GM19035 (cell line): ENCODE measurements at regions not wholly inside any gene's neighbourhood (a gene's known extent, or its start where the extent isn't known, plus 50 kb on each side); places are given as distances from the start of the nearest gene placed in this dataset.

Experiments
- ATAC-seq: cut with Tn5 transposase; IDR thresholded peaks from one replicate; pipeline ENCODE4 v1.9.1; 2021; ENCODE audit not compliant: unreplicated experiment

DNA sequence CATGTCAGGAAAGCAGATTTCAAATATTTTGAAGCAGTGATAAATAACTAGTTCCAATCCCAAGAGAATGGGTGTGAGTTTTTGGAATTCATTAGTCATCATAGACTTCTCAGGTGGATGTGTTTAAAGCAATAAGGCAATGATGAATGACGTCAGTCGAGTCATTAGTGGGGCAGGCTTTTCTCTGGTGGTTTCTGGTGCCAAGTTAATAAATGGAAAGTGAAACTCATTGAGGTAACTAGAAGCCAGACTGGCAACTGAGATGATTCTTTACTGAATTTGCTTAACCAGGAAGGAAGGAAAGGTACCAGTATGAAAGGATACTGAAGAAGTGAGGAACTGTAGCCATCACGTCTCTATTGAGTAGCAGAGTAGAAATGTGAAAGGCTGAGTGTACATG is 311.0 kb downstream of the GPAM start:
- ATAC-seq = no peak

DNA sequence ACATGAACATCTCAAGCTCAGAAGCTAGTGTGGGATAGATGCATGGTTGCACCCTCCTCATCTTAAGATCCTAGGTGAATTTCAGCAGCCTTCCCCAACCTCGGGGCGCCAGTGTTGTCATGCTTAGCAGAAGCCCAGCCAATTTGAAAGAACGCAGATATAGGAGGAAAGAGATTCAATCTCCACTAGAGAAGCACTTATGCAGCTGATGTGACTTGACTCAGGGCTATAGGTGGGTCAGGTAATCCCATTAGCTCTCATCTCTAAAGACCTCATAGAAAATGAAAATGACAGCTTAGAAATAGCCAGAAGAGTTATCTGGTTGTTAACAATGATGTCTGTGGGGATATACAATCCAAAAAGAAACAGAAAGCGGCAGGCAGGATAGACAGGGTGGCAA is 310.5 kb downstream of the GPAM start:
- no peak for ATAC-seq

DNA sequence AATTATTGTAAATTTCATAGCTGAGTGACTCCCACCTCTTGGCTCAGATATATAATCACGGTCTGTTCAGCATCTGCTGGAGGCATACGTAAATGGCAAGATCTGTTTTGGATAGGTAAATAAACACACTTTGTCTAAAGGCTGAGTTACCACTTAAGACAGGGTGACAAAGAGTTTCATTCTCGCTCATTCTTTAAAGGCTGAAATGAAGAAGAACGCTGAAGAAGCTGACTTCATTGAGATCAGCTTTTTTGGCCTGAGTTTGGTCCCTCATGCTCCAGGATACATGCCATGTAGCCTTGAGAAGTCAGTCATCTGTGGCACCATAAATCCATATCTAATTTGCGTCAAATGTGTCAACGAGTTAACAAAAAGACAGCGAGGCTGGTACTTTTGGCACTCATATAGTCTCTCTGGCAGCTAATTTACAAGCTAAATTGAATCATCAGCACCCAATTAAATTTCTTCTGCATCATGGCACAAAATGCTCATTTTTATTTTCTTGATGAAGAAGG is 309.9 kb downstream of the GPAM start:
- no peak for ATAC-seq

DNA sequence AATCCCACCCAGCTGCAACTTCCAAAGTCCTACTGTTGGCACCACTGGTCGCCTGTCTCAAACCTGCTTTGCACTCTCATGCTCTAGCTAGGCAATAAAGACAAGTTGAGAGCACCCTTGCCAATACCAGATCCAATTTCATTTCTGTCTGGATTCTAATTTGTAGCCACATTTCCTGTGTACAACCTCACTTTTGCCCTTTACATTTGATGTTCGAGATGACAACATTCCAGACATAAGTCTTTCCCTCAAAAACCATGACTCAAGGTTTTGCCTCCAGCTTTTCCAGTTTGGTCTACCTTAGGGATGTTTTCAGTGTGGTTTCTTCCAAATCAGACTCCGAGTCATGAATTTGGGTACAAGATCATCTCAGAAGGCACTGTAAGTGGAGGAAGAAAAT is 309.0 kb downstream of the GPAM start:
- no peak for ATAC-seq

DNA sequence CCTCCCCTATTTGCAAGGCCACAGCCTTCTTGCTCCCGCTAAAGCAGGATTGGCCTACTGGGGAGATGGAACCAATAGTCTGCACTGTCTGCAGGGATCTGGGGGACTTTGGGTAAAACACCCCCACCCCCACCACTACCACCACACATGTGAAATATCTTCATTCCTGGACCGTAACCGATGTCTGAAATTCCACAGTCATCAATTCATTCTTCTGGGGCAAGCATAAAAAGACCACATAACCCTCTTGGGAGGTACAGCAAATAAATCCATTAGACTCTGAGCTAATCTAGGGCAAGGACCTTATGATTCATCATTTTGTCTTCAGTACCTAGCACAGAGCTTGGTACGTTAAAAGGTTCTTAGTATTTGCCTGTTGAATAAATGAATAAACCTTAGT is 307.8 kb downstream of the GPAM start:
- ATAC-seq = no peak

DNA sequence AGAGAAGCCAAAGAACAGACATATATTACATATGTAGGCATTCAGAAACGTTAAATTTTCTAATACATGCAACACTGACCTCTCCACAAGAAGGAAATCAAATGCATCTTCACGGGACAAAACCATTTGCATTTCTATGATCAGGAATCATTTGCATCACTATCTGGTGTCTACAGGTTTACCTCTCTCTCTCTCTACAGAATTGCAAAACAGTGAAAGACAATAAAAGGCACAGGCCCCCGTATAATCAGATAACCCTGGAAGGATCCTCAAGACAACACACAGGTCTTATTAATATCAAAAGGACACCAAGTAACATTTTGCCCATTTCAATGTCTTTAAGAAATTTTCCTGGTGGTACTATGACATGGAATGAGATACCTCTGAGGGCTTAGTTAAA is 306.3 kb downstream of the GPAM start:
- ATAC-seq = no peak

DNA sequence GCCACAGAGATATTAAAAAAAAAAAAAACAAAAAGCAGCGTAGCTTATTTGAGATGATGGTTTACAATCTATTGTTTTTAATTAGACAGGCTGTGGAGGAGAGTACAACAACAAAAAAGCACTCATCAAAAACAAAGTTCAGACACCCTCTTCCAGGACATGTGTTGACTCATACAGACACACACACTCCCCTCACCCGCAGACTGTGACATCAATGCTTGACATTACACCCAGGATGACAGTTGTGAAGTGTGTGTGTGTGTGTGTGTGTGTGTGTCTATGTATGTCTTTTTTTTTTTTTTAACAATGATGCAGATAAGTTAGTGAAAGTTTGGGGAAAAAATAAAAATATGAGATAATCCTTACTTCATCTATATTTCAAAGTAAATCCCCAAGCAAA is 303.6 kb downstream of the GPAM start:
- ATAC-seq = no peak

DNA sequence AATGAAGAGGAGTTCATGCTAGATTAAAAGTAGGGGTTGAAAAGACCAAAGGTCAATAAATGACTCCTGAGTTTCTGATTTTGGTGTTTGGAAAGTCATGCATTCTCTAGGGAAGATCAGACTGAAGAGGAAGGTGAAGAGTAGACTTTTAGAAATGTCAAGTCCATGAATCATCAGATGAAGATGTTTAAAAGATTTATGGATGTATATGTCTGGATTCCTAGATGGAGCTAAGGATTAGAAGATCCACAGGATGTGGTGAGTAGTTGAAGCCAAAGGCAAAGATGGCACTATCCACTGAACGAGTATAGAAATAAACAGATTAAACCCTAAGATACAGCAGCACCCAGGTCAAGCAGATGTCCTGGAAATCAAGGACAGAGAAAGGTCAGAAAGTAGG is 298.5 kb downstream of the GPAM start:
- no peak for ATAC-seq

DNA sequence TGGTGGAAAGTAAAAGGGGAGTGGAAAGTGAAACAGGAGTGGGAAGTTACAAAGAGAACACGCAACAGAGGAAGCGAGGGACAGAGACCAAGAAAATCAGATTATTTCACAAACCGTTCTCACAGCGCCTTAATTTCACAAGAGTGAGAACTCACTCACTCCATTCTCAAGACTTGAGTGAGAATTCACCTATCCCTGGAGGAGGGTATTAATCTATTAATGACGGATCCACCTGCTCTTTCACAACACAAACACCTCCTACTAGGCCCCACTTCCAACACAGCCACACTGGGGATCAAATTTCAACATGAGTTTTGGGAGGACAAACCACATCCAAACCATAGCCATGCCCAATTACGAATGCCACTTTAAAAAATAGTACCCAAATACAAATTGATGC is 297.6 kb downstream of the GPAM start:
- no peak for ATAC-seq

DNA sequence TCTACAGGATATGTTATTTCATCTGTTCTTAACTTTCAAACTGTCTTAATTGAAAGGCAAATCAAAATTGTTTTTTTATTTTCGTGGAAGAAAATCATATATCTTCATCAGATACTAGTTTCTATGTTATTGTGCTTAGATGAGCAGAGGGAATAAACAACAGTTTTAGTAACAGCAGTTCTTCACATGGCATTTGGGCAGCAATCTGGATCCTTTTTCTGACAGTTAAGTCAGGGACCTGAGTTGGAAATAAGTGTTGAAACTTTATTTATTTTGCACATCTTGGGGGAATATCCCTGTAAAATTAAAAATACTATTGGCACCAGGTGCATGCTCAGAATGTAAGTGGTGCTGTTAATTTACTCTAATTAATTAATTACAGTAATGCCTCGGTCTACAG is 296.3 kb downstream of the GPAM start:
- no peak for ATAC-seq

DNA sequence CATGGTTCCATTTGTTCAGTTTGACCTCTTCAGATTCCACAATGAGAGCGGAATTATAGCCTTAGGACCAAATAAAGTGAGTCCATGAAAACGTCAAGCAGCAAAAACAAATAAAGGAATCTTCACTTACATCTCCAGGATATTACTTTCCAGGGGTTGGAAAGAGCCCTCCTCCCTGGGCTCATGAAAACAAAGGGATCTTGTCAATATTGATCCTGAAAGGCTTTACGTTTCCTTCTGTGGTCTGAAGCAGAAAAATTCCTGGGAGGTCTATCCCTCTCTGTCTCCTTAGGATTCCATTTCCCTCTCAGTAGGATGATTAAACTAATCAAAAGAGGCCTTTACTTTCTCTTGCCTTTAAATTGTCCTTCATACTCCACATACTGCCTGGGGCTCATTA is 293.5 kb downstream of the GPAM start:
- ATAC-seq = no peak

DNA sequence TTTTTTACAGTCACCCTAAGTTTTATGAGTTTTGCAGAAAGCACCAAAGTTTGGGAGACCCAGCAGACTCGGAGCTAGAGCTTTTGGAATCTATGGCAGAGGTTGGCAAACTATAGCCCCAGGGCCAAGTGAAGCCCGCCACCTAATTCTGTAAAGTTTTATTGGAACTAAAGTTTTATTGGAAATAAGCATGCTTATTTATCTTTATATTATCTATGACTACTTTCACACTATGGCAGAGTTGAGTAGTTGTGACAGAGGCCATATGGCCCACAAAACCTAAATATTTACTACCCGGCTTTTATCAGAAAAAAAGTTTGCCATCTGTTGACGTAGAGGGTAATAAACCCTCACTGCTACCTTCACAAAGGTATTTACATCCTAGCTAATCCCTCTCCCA is 267.6 kb downstream of the GPAM start:
- ATAC-seq = no peak

DNA sequence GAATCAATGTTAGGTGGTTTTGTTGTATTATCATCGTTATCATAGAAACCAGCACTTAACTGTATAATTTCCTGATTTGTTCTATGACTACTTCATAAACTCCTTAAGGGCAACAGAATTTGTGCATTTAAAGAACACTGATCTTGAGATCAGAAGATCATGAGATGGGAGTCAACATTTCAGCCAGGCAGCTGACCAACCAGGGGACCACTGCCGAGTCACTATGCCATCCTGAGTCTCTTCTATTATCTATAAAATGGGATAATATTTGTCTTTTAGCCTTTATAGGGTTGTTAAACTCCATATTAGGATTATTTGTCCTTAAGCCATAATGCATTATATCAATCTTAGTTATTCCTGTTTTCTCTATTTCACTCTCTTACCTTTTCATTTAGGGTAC is 261.7 kb downstream of the GPAM start:
- ATAC-seq = no peak

DNA sequence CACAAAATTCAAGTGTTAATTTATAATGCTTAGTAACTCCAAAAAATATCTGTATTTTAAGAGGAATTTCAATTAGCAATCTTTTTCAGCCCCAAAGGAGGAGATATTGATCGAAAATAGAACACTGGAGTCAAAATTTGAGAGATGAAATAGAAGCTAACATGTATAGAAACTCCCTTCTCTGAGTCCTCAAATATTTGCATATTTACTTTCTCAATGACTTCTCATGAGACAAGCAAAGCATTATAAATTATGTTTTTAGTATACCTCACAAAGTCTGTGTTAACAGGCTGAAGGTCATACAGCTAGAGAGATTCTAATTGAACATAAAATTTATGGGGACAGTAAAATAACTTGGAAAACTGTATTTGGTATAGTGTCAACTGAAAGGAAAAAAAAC is 260.5 kb downstream of the GPAM start:
- no peak for ATAC-seq

DNA sequence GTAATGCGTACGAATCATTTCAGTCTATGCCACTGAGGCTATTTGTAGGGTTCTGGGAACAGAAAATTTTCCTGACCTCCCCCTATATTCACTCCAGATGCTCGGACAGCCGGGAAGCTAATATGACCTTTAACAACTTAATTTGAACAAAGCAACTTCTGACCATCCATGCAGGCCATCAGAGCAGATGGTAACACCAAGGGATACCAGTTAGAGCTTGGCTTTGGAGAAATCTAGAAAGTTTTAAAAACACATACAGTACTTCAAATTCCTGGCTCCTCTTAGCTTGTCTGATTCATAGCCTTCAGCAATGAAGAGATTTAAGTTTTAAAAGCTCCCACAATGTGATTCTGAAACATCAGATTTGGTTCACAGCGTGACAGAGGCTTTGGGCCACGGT is 257.3 kb downstream of the GPAM start:
- no peak for ATAC-seq

DNA sequence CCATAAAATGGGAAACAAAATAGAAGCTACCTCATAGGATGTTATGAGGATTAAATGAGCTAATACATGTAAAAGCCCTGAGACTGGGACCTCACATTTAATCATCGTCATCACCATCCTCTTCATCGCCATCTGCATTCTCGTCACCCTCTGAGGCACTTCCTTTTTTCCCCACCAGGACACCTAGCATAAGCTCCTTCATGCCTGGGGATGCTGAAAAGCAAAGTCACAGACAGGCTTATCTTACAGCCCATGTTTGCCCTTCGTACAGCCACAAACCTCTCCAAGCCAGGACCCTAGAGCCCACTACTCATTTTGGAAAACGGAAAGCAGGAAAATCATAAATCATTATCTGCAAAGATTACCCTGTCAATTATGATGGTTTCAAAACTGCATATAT is 249.6 kb downstream of the GPAM start:
- ATAC-seq = no peak

DNA sequence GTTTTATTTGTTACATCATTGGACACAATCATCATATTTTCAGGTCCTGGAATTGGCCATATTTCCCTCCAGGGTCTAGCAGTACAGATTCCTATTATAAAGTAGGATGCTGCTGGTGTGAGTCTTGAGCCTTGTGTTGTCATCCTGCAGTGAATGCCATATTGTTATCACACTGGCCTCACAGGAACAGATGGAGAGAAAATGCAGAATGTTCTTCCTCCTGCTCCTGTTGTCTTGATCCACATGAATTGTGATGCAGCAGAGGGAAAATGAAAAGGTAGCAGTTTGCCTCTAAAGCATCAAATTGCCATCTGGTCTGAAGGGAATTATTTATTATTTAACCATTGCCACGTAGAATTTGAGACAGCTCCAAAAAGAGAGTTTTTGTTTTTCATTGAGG is 248.6 kb downstream of the GPAM start:
- ATAC-seq = no peak

DNA sequence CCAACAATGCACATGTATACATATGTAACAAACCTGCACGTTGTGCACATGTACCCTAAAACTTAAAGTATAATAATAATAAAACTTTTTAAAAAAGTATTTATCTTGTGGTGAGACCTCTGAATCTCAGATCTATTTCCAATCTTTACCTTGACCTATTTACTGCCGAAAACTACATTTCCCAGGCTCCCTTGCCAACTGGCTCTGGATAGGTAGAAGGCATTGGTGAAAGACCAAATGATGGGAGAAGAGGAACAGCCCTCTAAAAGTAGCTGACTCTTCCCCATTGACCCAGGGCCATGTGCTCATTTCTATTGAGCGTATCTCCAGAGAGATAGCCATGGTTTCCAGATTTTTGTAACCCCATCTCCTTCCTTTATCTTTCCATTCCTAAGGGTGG is 247.4 kb downstream of the GPAM start:
- ATAC-seq = no peak

DNA sequence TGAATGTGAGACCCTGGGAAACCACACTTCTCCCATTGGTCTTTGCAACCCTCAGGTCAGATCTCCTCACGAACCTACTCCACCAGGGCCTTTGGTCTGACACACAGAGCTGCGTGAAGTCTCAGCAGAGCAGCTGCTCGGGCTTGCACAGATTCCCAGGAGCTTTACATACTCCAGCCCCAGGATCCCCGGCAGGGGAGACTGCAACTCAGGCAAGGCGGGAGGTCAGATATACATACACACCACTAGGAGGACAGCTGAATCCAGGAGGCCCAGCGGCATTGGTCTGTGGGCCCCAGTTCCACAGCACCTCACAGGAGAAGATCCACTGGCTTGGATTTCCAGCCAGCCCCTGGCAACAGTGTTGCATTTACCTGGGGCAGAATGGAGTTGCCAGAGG is 239.2 kb downstream of the GPAM start:
- no peak for ATAC-seq

DNA sequence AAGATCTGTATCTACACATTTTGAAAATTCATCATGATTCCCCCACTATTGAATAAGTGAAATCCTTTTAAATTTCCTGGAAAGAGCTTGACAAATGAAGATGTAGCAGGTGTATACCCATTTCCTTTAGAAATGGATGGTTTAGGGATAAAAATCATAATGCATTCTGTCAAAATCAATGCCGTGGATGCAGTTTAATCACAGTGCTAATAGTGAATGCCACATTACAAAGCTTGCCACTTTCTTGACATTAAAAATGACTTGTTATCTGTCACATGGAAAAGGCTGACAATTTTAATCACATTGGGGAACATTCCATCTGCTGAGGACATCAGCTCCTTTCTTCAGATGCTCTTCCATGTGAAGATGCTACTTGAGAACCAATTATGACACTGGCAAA is 229.6 kb downstream of the GPAM start:
- no peak for ATAC-seq

DNA sequence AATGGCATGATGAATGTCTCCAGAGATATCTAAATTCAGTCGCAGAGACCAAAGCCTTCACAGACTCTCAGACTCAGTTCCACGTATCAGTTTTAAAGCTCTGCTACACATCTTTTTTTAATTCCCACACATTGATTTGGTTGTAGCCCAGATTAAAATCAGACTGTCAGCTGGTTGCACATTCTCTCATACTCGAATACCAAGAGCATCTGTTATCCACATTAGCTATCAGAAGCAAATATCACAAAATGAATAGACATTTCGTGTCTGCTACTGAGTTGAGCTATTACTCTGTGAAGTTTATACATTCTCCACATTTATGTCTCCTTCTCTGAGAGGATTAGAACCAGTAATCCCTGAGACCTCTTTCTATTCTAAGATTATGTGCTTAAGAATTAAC is 229.2 kb downstream of the GPAM start:
- ATAC-seq = no peak

DNA sequence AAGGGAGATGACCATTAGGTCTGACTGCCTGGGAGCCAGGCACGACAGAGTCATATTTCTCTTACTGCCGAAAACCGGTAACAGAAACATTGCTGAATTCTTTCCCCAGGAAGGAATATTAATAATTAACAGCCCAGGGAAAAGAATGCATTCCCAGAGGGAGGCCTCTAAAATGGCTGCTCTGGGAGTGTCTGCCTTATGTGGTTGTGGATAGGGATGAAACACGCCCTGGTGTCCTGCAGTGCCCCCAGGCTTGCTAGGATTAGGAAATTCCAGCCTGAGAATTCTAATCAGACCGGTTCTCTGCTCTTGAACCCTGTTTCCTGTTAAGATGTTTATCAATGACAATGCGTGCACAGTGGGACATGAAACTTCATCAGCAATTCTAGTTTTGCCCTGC is 226.7 kb downstream of the GPAM start:
- no peak for ATAC-seq

DNA sequence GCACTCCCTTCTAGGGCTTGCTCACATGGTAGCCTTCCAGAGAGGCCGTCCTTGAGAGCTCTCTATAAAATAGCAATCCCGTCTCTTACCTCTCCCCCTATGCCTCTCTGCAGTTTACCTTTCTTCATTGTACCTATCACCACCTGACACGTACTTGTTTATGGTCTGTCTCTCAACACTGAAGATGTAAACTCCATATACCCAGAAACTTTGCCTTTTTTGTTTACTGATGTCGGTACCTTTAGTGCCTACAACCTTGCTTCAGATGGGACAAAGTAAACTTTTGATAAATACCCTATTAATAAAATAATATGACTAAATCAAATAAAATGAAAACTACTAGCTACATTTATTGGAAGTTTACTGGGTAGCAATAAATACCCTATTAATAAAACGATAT is 220.6 kb downstream of the GPAM start:
- ATAC-seq = no peak

DNA sequence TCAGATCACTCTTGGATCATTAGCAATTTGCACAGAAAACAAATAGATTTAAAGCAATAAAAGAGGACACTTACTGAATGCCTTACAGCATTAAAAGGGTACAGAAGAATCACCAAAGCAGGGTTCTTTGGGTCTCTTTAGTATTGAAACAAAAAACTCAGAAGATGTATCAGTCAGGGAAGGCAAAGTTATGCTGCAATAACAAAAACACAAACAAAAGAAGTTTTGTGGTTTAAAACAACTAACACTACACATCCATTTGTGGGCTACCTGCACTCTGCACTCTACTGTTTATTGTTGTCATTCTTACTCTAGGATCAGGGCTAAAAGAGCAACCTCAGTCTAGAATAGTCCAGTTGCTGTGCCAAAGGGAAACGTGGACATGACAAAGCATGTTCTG is 216.4 kb downstream of the GPAM start:
- no peak for ATAC-seq
